GM21786 (cell line): ENCODE measurements at regions not wholly inside any gene's neighbourhood (a gene's known extent, or its start where the extent isn't known, plus 50 kb on each side); places are given as distances from the start of the nearest gene placed in this dataset.

Experiments
- ATAC-seq: cut with Tn5 transposase; IDR thresholded peaks from one replicate; pipeline ENCODE4 v1.9.1; 2021; ENCODE audit not compliant: unreplicated experiment

- ATAC-seq: no peak
Observed at GRCh38 chr12:38547586-38547985, 231.0 kb downstream of the ALG10B start.

GRCh38 chr12:38555620-38556591 is 239.3 kb downstream of the ALG10B start:
- no peak for ATAC-seq

GRCh38 chr12:38556647-38557046 is 240.1 kb downstream of the ALG10B start:
- no peak for ATAC-seq

GRCh38 chr12:38585086-38585485 is 268.5 kb downstream of the ALG10B start:
- no peak for ATAC-seq

GRCh38 chr12:38586789-38587188 is 270.2 kb downstream of the ALG10B start:
- no peak for ATAC-seq

GRCh38 chr12:38587594-38587993 is 271.0 kb downstream of the ALG10B start:
- ATAC-seq: no peak

- no peak for ATAC-seq
Observed at GRCh38 chr12:38588624-38589305, 272.2 kb downstream of the ALG10B start.

- no peak for ATAC-seq
Observed at GRCh38 chr12:38589306-38589632, 272.7 kb downstream of the ALG10B start.

GRCh38 chr12:38601949-38602348 is 285.4 kb downstream of the ALG10B start:
- no peak for ATAC-seq
